Activated CD4-positive, CD25-positive, alpha-beta regulatory T cell treated with anti-CD3 and anti-CD28 coated beads, Interleukin-2, amount 50 U/mL, for 72 hours (primary cell): ENCODE measurements at regions not wholly inside any gene's neighbourhood (a gene's known extent, or its start where the extent isn't known, plus 50 kb on each side); places are given as distances from the start of the nearest gene placed in this dataset.

Experiments
- DNase-seq: peaks from one replicate; pipeline ENCODE4 v3.0.0; 2021

GRCh38 chr5:82376307-82376706 is 98.2 kb upstream of the RPS23 start:
- DNase-seq: no peak

DNA sequence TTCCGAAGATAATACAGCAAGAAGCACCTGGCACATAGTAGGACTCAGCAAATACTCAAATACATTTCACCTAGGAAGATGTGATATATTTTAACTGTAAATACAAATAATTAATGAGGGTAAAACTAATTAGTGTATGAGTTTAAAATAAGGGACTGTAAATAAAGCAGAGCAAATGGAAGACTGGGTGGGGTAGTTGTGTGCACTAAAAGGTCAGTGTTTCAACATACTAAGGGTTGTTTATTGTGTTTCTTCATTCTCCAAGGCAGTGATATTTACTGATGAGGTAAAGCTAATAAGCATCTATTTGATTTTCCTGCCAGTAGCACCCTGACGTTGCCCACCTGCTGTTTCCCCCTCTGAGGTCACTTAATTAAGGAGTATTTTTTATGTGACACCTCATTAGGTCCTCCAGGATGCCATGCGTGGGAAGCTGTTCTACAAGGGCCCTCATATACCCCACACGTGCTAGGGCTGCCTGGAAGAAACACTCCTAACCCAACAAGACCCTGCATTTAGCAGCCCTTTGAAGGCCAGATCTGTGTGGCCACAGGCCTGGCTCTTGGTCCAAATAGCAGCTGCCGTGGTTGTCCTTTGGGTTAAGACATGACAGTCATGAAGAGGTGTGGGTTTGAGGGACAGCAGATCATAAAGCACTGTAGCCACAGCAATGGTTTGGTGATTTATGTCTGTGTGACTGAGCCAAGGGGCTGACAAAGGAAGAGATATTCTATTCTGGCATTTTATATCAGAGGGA is 97.5 kb upstream of the RPS23 start:
- no peak for DNase-seq

DNA sequence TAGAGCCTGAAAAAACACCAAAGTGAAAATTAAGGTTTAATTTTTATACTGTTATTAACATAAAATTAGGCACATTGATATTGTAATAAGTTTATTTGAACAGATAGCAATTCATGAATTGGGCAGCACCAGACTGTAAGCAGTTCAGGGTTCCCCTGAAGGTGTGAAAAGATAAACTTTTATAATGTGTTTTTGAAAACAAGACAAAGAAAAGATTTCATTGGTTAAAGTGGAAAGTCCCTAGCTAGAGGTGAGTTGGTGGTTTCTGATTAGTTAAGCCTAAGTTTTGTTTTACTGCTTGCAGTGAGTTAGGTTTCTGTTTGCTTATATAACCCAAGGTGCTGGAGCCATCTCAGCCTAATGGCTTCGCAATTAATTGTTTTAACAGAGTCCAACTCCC is 96.5 kb upstream of the RPS23 start:
- no peak for DNase-seq

GRCh38 chr5:82367930-82368329 is 89.8 kb upstream of the RPS23 start:
- no peak for DNase-seq

- DNase-seq: no peak
These were observed 87.6 kb upstream of the RPS23 start for GRCh38 chr5:82365744-82366228.

DNA sequence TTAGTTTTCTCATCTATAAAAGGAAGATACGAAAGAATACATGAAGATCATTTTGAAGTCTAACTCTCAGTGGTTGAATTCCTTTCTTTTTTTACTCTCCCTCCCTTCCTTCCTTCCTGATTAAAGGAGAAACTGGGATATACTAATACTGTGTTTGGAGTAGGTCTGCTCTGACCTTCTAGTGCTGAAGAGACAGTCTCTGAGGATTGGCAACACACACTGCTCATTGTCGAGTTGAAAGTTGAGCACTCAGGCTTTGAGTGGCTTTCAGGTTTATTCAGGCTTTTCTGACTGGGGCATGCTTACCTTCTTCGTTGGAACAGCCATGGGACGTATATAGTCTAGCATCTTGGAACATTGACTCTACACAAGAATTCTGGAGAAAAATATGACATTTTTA is 86.9 kb upstream of the RPS23 start:
- DNase-seq: no peak

GRCh38 chr5:82364497-82364896 is 86.3 kb upstream of the RPS23 start:
- DNase-seq: no peak

- DNase-seq: no peak
These were observed 85.4 kb upstream of the RPS23 start for GRCh38 chr5:82363524-82363923.

DNA sequence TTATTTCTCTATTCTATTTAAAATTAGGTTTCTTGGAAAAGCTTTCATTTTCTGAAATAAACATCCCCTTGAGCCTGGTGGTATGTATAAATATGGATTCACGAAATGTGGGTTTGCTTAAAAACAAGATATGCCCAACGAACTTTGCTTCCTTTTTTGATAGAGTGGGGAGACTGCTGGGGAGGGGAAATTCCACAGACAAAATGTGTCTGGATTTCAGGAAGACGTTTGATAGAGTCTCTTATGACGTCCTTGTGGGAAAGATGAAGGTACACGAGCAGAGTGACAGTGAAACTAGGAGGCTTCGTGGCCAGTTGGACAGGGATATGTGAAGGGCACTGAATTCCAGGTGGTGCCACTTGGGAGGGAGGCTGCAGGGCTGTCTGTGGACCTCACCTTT is 84.5 kb upstream of the RPS23 start:
- no peak for DNase-seq

- DNase-seq: no peak
These were observed 81.9 kb upstream of the RPS23 start for GRCh38 chr5:82360022-82360421.

DNA sequence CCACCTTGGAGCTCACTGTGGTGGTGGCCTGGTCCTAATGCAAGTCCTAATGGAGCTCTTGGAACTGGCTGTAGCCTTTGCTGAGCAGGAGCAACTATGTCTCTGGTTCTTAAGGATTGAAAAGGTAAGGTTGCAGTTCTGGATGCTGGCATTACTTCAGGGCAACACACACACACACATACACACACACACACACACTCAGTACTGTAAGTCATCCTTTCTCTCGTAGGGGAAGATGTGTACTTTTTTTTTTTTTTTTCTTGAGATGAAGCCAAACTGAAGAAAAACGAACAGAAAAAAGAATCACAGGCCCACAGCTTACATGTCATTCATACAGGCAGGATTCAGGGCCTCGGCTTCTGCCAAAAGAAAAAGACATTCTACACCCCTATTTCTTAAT is 81.1 kb upstream of the RPS23 start:
- DNase-seq: no peak

DNA sequence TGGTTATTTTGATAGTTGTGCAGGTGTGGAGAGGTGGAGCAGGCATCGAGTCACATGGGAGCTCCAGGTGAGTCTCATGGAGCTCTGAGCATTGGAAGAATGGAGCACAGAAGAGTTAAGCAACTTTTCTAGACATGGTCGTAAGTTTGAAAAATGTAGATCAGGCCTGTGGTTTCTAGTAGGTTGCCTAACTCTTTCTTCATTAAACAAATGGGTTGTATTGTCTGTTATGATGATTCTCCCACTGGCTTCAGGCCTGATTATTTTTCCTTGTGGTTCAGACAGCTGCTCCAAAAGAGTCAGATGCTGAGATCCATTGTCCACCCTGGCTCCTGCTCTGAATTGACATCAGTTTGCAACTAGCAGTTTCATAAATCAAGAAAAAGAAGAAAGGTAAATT is 80.3 kb upstream of the RPS23 start:
- no peak for DNase-seq

GRCh38 chr5:82356808-82357671 is 78.9 kb upstream of the RPS23 start:
- peak; percentile 48 for DNase-seq

- DNase-seq: no peak
These were observed 77.9 kb upstream of the RPS23 start for GRCh38 chr5:82356021-82356420.

DNA sequence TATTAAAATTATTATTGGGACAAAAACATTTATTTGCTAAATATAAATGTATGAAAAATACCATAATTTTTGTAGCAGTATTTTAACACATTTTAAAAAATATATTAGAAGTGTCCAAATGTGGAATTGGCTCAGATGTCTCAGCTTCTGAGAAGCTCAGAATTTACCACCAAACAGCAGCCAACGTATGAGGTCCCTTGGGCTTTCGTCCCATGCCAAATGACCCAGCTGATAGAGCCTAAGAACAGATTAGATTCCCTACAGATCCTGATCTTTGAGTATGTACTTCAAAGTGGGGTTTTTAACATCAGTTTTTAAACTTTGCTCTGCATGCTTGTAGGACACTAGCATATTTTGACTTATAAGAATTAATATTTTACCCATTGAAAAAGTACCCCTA is 77.3 kb upstream of the RPS23 start:
- no peak for DNase-seq

GRCh38 chr5:82355053-82355452 is 76.9 kb upstream of the RPS23 start:
- no peak for DNase-seq

DNA sequence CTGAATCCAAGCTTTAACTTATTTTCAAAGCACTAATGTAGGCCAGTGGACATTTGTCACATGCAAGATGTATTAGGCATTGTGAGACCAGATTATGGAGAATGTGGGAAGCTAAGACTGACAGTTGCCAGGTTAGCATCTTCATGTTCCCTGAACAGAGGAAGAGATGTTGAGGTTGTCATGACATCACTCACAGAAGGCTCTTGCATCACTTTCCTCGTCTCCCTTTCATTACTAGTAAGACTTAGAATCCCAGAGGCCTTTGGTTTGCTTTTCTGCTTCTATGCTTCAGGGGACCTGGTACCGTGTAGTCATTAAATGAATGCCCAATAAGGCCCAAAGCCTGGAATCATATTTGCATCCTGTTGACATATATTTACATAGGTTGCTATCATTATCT is 76.4 kb upstream of the RPS23 start:
- no peak for DNase-seq

DNA sequence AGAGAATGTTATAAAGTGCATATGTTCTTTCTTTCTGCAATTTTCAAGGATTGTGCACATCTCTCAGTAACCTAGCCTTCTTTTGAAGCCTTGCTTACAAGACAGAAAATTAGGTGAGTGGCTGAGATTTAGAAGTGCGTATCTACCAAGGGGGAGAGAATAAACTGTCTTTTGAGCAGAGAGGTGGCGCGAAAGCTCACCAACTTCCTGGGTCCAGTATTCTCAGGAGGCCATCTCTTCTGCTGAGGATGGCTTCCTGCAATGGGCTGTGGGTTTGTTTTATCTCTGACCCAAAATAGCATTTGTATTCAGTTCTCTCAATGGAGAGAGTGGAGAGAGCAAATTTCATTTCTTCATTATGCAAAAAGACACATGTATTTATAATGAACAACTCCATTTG is 75.4 kb upstream of the RPS23 start:
- DNase-seq: no peak

DNA sequence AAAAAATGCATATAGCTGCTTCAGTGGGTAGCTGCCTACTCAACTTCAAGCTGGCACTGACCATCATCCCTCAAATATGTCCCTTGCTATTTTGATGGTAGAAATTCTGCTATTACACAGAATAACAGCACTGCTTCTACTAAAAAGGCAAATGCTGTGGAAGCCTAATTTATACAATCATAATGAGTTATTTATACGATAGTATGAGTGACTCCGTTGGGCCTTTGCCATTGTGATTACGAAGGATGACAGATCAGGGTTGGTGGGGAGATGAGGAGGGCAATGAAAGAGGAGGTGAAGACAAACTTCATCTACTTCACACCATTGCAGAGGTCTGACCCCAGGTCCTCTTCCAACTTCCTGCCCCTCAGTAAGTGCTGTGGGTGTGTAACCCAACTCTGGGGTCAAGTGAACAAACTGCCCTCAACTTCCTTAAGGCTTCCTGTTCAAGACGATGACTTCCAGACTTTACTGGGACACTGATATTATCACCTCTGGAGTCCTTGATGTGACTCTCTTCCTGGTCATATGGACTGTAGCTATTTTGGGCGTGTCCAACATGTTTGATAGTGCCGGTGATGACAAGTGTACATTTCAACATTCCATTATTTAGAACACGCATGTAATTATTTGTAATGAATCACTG is 74.1 kb upstream of the RPS23 start:
- no peak for DNase-seq

DNA sequence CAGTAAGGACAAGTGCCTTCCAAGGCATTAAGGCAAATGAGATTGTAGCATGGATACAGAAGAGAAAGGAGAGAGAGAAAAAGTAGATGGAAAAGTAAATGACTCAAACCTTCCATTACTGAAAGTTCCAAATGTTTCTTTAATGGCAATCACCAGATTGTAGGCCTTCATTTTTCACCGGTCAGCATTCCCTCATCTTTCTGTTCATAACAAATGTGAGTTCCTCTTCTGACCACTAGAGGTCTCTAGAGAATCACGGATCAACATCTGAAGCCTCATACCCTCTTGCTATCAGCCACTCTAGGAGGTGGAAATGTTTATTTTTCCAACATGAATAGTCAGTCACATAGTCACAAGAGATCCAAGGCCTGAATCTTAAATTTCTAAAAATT is 73.6 kb upstream of the RPS23 start:
- no peak for DNase-seq

DNA sequence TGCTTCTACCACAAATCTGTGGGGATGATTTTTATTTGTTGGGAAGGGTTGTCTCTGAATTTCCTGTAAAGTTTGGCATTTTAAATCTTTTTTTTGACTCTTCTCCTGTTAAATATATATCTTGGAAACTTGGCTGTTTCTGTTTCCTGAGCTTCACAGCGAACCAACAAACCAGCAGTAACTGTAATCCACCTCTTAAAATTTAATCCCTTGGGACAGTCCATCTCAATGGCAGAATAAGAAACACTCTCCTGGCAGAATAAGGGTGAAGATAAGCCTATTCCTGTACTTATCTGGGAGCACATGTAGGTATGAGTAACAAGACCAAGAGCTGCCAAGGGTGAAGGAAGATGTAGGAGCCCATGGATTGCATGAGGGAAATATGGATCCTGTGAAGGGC is 73.1 kb upstream of the RPS23 start:
- no peak for DNase-seq

DNA sequence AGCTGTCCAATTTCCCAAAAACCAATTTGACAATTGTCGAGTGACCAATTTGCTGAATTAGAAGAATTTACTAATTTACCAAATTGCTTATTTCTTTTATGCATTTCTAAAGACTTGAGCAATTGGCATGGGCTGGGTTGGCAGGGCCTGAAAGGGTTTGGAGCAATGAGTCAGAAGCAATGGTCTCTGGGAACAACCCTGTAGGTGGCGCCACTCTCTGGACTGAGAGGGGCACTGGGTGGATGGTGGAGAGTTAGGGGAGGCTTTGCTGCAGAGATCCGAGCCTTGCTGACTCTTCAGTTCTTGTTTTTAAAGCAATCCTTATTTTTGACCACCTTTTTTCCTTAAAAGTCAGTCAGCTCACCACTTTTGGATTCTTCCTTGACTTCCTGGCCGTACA is 71.5 kb upstream of the RPS23 start:
- peak; percentile 37 for DNase-seq

DNA sequence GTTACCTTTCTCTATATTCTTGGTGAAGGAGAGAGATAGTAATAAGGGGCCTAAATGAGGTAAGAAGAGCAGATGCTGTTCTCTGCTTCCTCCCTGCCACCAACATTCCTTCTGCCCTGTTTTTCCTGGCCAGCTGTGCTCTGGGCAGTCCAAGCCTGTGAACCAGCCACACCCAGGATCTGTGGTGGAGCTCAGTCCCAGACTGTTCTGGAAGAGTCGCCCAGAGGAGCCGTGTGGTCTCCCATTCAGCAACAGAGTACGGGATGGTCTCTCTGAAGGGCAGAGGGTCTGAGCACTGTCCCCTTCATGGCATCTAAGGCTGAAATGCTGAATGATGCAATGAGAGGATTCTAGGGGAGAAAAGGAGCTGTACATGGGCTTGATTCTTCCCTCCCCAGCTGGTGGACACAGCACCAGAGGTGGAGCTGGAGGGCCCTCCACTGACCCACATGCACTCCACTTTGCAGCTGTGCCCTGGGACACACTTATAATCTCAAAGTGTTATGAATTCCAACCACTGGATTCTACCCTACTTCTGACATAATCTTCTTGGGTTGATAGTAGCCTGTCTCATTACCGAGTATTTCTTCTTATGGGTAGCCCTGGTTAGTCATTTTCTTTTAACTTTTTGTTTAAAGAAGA is 70.8 kb upstream of the RPS23 start:
- DNase-seq: no peak
